BJ (cell line): ENCODE measurements at regions not wholly inside any gene's neighbourhood (a gene's known extent, or its start where the extent isn't known, plus 50 kb on each side); places are given as distances from the start of the nearest gene placed in this dataset.
A peak's percentile ranks its signal among the peaks of the same experiment; 100 is the strongest.

Source experiments
- CTCF ChIA-PET: fragments of 350-600 bp; formaldehyde crosslinking; extraction: SDS; loops from one replicate; lab custom pipeline; 2021; ENCODE audit warnings: antibody characterized with exemption, inconsistent platforms; lab: Yijun Ruan, JAX
- POLR2A ChIA-PET: fragments of 300-600 bp; sonication (Branson Sonifier 250); formaldehyde crosslinking; extraction: SDS; loops from one replicate; lab custom pipeline; 2021; ENCODE audit warnings: antibody characterized with exemption; lab: Charles Lee
- DNase-seq: peaks from one replicate; pipeline ENCODE4 v3.0.0-alpha.2; 2011; ENCODE audit warnings: low read depth
- H3K27me3 ChIP-seq: 2 replicates; pipeline ENCODE4 v1.6.0; 2011; ENCODE audit warnings: low read length; ENCODE audit not compliant: control insufficient read depth, insufficient read depth
- H3K36me3 ChIP-seq: 2 replicates; pipeline ENCODE4 v1.5.1; 2011; ENCODE audit warnings: low read length; ENCODE audit not compliant: control insufficient read depth, insufficient read depth
- H3K4me3 ChIP-seq: 2 replicates; pipeline ENCODE4 v1.5.1; 2011; ENCODE audit warnings: low read depth, mild to moderate bottlenecking, control low read depth, low read length
- CTCF ChIP-seq: IDR thresholded peaks from 2 replicates; pipeline ENCODE4 v1.5.1; 2011; ENCODE audit warnings: low read depth, mild to moderate bottlenecking, control low read depth, inconsistent platforms, low read length, moderate library complexity; ENCODE audit not compliant: insufficient read depth

GRCh38 chr6:26223650-26224546, 136.7 kb downstream of the HFE start:
- POLR2A ChIA-PET: interaction anchor here (0.6 to 1.9 kb wide), 10 partner anchors 9 to 331 kb away, joined by 3 to 10 read pairs (median 5); a partner anchor contains a TSS

GRCh38 chr6:26224547-26224912, 137.3 kb downstream of the HFE start:
- CTCF ChIA-PET: interaction anchor here (0.6 to 1.9 kb wide), 8 partner anchors 8 to 903 kb away, joined by 3 to 9 read pairs (median 3); a partner anchor contains a TSS

More at GRCh38 chr6:26223650-26224546, 136.7 kb downstream of the HFE start:
- peak overlapping the region; percentile 53 for H3K4me3 ChIP-seq
- no peak for TF ChIP-seq CTCF
- H3K27me3 ChIP-seq: no peaks in the 10 kb centered on the region
- no peaks in the 10 kb centered on the region for H3K36me3 ChIP-seq
- DNase-seq: peak; percentile 95
- CTCF ChIA-PET: interaction anchor here (0.6 to 1.9 kb wide), 4 partner anchors 11 to 49 kb away, joined by 3 to 5 read pairs (median 4); a partner anchor contains a TSS

GRCh38 chr6:26224940-26225847, 138.0 kb downstream of the HFE start:
- TF ChIP-seq CTCF: peak; percentile 43; the same call in 1 of the 2 replicates
- no peaks in the 10 kb centered on the region for H3K36me3 ChIP-seq
- ChIA-PET POLR2A (interaction anchor here (0.6 to 1.5 kb wide), 5 partner anchors 9 to 321 kb away, joined by 3 to 9 read pairs (median 3); a partner anchor contains a TSS), CTCF (interaction anchor here (0.6 to 1.9 kb wide), 7 partner anchors 9 to 902 kb away, joined by 3 to 9 read pairs (median 3); a partner anchor contains a TSS)
- peak; percentile 91 for DNase-seq
- H3K4me3 ChIP-seq: peak overlapping the region; percentile 53
- H3K27me3 ChIP-seq: no peaks in the 10 kb centered on the region

More at GRCh38 chr6:26224547-26224912, 137.3 kb downstream of the HFE start:
- no peak for TF ChIP-seq CTCF
- no peak for DNase-seq
- H3K4me3 ChIP-seq: peak overlapping the region; percentile 53
- POLR2A ChIA-PET: interaction anchor here (0.9 to 1.9 kb wide), 4 partner anchors 8 to 67 kb away, joined by 3 to 10 read pairs (median 8); a partner anchor contains a TSS
- H3K27me3 ChIP-seq: no peaks in the 10 kb centered on the region
- H3K36me3 ChIP-seq: no peaks in the 10 kb centered on the region

GRCh38 chr6:26225848-26226578, 138.8 kb downstream of the HFE start:
- no peaks in the 10 kb centered on the region for H3K36me3 ChIP-seq
- ChIA-PET CTCF (interaction anchor here (1.2 to 1.9 kb wide), 3 partner anchors 10 to 27 kb away, joined by 3 to 9 read pairs (median 4); a partner anchor contains a TSS), POLR2A (interaction anchor here (0.6 to 1.5 kb wide), 4 partner anchors 9 to 1676 kb away, joined by 3 to 9 read pairs (median 3); a partner anchor contains a TSS)
- peak overlapping the region; percentile 53 for H3K4me3 ChIP-seq
- no peak for TF ChIP-seq CTCF
- DNase-seq: no peak
- no peaks in the 10 kb centered on the region for H3K27me3 ChIP-seq
